HL-60 (cell line): ENCODE measurements at regions not wholly inside any gene's neighbourhood (a gene's known extent, or its start where the extent isn't known, plus 50 kb on each side); places are given as distances from the start of the nearest gene placed in this dataset.

Source experiments
- CTCF ChIP-seq: IDR thresholded peaks from one replicate; pipeline ENCODE4 v1.5.1; 2011; ENCODE audit warnings: low read length, control low read depth, inconsistent platforms; ENCODE audit not compliant: insufficient read depth
- POLR2AphosphoS5 ChIP-seq: IDR thresholded peaks from 2 replicates; pipeline ENCODE4 v1.6.1; 2012; ENCODE audit warnings: low read depth
- REST ChIP-seq: IDR thresholded peaks from 2 replicates; pipeline ENCODE4 v1.6.1; 2012; ENCODE audit warnings: low read depth; ENCODE audit not compliant: insufficient replicate concordance

DNA sequence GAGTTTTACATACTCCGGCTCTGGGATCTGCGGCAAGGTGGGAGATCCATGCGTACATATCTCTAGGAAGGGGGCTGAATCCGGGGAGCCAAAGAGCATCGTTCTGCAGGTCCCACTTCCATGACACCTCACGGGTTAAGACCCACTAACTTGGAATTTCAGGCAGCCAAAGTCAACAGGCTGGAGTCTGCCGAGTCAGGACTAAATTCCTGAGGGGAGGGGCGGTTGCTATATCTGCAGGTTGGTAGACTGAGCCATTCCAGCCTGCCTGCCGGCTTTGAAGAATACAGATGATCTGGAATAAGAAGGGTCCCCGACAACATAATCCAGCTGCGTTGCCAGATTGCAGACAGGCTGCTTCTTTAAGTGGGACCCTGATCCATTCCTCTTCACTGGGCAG lies 65.4 kb upstream of the PEX5L start:
- TF ChIP-seq POLR2AphosphoS5 = no peak
- no peak for TF ChIP-seq CTCF
- no peak for TF ChIP-seq REST
